ENCODE measurements at regions not wholly inside any gene's neighbourhood (a gene's known extent, or its start where the extent isn't known, plus 50 kb on each side); places are given as distances from the start of the nearest gene placed in this dataset.
A peak's percentile ranks its signal among the peaks of the same experiment; 100 is the strongest.

DNA sequence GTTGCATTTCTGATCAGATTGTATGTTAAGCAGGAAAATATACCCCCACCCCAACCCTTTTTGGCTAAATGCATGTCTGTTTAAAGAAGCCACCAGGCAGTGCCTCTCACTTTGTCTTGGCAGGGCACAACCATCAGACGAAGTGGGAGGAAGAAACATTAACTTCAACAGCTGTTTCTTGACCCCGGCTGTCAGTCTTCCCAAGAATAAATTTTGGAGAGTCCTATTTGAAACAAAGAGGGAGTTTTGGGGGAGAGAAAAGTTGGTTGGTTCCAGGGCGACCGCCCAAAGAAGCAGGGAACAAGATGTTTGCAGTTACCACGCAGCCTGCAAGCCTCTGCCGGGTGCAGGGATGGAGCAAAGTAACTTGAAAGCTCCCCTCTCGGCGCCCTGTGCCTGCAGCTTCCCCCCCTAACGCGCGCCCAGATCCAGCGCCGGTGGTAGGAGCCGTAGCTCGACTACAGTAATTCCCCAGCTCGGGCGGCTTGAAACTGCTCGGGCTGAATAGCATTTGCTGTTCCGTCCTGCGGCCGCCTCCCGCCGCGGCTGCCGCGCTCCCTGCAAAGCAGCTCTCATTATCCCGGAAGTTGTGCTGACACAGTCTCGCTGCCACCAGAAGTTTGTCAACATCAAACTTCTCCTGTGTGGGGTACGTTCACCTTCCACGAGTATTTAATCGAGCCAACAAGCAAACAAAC lies 100.7 kb upstream of the SSBP2 start (continued):
- TF ChIP-seq, protein P1, sequence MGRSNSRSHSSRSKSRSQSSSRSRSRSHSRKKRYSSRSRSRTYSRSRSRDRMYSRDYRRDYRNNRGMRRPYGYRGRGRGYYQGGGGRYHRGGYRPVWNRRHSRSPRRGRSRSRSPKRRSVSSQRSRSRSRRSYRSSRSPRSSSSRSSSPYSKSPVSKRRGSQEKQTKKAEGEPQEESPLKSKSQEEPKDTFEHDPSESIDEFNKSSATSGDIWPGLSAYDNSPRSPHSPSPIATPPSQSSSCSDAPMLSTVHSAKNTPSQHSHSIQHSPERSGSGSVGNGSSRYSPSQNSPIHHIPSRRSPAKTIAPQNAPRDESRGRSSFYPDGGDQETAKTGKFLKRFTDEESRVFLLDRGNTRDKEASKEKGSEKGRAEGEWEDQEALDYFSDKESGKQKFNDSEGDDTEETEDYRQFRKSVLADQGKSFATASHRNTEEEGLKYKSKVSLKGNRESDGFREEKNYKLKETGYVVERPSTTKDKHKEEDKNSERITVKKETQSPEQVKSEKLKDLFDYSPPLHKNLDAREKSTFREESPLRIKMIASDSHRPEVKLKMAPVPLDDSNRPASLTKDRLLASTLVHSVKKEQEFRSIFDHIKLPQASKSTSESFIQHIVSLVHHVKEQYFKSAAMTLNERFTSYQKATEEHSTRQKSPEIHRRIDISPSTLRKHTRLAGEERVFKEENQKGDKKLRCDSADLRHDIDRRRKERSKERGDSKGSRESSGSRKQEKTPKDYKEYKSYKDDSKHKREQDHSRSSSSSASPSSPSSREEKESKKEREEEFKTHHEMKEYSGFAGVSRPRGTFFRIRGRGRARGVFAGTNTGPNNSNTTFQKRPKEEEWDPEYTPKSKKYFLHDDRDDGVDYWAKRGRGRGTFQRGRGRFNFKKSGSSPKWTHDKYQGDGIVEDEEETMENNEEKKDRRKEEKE (IDR thresholded peaks at IDR 0.05) = no peak
- TF ChIP-seq, protein P2, sequence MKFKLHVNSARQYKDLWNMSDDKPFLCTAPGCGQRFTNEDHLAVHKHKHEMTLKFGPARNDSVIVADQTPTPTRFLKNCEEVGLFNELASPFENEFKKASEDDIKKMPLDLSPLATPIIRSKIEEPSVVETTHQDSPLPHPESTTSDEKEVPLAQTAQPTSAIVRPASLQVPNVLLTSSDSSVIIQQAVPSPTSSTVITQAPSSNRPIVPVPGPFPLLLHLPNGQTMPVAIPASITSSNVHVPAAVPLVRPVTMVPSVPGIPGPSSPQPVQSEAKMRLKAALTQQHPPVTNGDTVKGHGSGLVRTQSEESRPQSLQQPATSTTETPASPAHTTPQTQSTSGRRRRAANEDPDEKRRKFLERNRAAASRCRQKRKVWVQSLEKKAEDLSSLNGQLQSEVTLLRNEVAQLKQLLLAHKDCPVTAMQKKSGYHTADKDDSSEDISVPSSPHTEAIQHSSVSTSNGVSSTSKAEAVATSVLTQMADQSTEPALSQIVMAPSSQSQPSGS (CRISPR knock-in tag; IDR thresholded peaks at IDR 0.05) = 0 out of 2 replicates have a peak, but pooled peaks have one; percentile 29
- TF ChIP-seq ZNF850 (CRISPR knock-in tag; conservative IDR thresholded peaks at IDR 0.05) = no peak
- peak; percentile 33 for TF ChIP-seq TBL1XR1 (IDR thresholded peaks at IDR 0.05; ENCODE audit: borderline replicate concordance, low read length, partially characterized antibody)
- no peak for TF ChIP-seq GABPA (IDR thresholded peaks at IDR 0.05; ENCODE audit: low read depth, low read length)
- TF ChIP-seq GABPA (CRISPR knock-in tag; IDR thresholded peaks at IDR 0.05; ENCODE audit: low read depth) = peak; percentile 77
- TF ChIP-seq, protein P3, sequence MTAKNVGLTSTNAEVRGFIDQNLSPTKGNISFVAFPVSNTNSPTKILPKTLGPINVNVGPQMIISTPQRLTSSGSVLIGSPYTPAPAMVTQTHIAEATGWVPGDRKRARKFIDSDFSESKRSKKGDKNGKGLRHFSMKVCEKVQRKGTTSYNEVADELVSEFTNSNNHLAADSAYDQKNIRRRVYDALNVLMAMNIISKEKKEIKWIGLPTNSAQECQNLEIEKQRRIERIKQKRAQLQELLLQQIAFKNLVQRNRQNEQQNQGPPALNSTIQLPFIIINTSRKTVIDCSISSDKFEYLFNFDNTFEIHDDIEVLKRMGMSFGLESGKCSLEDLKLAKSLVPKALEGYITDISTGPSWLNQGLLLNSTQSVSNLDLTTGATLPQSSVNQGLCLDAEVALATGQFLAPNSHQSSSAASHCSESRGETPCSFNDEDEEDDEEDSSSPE (CRISPR knock-in tag; IDR thresholded peaks at IDR 0.05) = peak; percentile 44; the same call in 1 of the 2 replicates
- TF ChIP-seq MTF2 (CRISPR knock-in tag; IDR thresholded peaks at IDR 0.05; ENCODE audit: borderline replicate concordance) = 0 out of 2 replicates have a peak, but pooled peaks have one; percentile 35
- TF ChIP-seq ZFP90 (CRISPR knock-in tag; IDR thresholded peaks at IDR 0.05; ENCODE audit: borderline replicate concordance) = 0 out of 2 replicates have a peak, but pooled peaks have one; percentile 8
- TF ChIP-seq, protein P4, sequence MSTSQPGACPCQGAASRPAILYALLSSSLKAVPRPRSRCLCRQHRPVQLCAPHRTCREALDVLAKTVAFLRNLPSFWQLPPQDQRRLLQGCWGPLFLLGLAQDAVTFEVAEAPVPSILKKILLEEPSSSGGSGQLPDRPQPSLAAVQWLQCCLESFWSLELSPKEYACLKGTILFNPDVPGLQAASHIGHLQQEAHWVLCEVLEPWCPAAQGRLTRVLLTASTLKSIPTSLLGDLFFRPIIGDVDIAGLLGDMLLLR (CRISPR knock-in tag; IDR thresholded peaks at IDR 0.05) = no peak
- peak; percentile 91 for TF ChIP-seq ELF1 (CRISPR knock-in tag; IDR thresholded peaks at IDR 0.05)
- TF ChIP-seq, protein P5, sequence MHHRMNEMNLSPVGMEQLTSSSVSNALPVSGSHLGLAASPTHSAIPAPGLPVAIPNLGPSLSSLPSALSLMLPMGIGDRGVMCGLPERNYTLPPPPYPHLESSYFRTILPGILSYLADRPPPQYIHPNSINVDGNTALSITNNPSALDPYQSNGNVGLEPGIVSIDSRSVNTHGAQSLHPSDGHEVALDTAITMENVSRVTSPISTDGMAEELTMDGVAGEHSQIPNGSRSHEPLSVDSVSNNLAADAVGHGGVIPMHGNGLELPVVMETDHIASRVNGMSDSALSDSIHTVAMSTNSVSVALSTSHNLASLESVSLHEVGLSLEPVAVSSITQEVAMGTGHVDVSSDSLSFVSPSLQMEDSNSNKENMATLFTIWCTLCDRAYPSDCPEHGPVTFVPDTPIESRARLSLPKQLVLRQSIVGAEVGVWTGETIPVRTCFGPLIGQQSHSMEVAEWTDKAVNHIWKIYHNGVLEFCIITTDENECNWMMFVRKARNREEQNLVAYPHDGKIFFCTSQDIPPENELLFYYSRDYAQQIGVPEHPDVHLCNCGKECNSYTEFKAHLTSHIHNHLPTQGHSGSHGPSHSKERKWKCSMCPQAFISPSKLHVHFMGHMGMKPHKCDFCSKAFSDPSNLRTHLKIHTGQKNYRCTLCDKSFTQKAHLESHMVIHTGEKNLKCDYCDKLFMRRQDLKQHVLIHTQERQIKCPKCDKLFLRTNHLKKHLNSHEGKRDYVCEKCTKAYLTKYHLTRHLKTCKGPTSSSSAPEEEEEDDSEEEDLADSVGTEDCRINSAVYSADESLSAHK (CRISPR knock-in tag; IDR thresholded peaks at IDR 0.05; ENCODE audit: borderline replicate concordance) = peak; percentile 100
- TF ChIP-seq, protein P6, sequence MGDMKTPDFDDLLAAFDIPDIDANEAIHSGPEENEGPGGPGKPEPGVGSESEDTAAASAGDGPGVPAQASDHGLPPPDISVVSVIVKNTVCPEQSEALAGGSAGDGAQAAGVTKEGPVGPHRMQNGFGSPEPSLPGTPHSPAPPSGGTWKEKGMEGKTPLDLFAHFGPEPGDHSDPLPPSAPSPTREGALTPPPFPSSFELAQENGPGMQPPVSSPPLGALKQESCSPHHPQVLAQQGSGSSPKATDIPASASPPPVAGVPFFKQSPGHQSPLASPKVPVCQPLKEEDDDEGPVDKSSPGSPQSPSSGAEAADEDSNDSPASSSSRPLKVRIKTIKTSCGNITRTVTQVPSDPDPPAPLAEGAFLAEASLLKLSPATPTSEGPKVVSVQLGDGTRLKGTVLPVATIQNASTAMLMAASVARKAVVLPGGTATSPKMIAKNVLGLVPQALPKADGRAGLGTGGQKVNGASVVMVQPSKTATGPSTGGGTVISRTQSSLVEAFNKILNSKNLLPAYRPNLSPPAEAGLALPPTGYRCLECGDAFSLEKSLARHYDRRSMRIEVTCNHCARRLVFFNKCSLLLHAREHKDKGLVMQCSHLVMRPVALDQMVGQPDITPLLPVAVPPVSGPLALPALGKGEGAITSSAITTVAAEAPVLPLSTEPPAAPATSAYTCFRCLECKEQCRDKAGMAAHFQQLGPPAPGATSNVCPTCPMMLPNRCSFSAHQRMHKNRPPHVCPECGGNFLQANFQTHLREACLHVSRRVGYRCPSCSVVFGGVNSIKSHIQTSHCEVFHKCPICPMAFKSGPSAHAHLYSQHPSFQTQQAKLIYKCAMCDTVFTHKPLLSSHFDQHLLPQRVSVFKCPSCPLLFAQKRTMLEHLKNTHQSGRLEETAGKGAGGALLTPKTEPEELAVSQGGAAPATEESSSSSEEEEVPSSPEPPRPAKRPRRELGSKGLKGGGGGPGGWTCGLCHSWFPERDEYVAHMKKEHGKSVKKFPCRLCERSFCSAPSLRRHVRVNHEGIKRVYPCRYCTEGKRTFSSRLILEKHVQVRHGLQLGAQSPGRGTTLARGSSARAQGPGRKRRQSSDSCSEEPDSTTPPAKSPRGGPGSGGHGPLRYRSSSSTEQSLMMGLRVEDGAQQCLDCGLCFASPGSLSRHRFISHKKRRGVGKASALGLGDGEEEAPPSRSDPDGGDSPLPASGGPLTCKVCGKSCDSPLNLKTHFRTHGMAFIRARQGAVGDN (CRISPR knock-in tag; IDR thresholded peaks at IDR 0.05) = peak; percentile 94
- peak; percentile 84; the same call in 1 of the 2 replicates for TF ChIP-seq KDM2A (CRISPR knock-in tag; IDR thresholded peaks at IDR 0.05; ENCODE audit: borderline replicate concordance, low read depth)
- no peak for TF ChIP-seq MEIS2 (CRISPR knock-in tag; IDR thresholded peaks at IDR 0.05)
- peak; percentile 53; the same call in 1 of the 2 replicates for TF ChIP-seq HOXA5 (CRISPR knock-in tag; IDR thresholded peaks at IDR 0.05)

Measured in HepG2 (cell line).